ENCODE measurements at regions not wholly inside any gene's neighbourhood (a gene's known extent, or its start where the extent isn't known, plus 50 kb on each side); places are given as distances from the start of the nearest gene placed in this dataset.

DNA sequence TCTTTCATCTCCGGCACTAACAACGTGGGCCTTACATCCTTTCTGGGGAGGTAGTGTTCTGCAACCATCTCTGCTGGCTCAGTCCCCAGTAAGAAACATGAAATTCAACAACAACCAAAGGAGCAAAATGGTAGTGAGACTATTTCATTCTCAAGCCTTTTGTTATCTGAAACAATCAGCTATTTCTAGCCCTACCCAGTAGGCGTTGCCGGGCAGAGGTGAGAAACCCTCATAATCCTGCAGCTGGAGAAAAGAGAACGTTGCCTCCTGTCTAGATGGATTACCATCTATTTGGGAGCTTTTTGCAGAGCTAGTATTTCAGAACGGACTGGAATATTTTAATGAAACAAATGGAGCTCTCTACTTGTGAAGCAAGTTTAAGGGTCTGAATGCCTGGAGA, 66.4 kb upstream of the GPR174 start:
- TF ChIP-seq TAF1 (IDR thresholded peaks at IDR 0.05; ENCODE audit: borderline replicate concordance, low read depth, low read length) (no peak), POLR2A (IDR thresholded peaks at IDR 0.05; ENCODE audit: low read depth, low read length) (no peak)
